Skin epidermis (tissue), 12 donors: ENCODE measurements at regions not wholly inside any gene's neighbourhood (a gene's known extent, or its start where the extent isn't known, plus 50 kb on each side); places are given as distances from the start of the nearest gene placed in this dataset.

ENCODE experiments used
- H3K27ac ChIP-seq, 21 experiments: fragments of 200-600 bp; sonication (generic) in 11 of 21; one replicate each; pipeline ENCODE4 v1.5.0; 2020; ENCODE audit warnings: mild to moderate bottlenecking in 3 of 21, inconsistent platforms in 2 of 21, moderate library complexity in 2 of 21
- H3K4me3 ChIP-seq, 7 experiments: fragments of 200-600 bp; sonication (generic) in 2 of 7; one replicate each; pipeline ENCODE4 v1.5.0; 2020; ENCODE audit warnings: inconsistent platforms in 2 of 7, mild to moderate bottlenecking in 2 of 7, moderate library complexity in 1 of 7

DNA sequence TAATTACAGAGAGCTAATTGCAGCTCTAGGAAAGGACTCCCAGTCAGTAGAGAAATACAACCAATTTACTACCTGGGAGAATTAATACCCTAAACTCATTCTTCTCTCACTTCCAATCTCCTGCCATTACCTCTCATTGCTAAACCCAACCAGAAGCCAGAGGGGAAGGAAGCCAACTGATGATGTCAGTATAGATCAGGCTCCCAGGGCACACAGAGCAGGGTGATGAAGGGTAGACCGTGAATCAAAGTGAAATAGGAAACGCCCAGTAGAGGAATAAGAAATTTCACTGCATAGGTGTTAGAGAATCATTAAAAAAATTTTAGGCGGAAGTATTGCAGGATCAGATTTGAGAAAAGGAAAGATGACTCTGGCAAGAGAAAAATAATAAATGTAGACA is 456.8 kb upstream of the NXPH2 start:
- Histone ChIP-seq H3K4me3 (no peak overlapping the region), H3K27ac (no peak overlapping the region)

GRCh38 chr2:139230881-139231280 is 450.7 kb upstream of the NXPH2 start:
- no peak overlapping the region for H3K4me3 ChIP-seq
- H3K27ac ChIP-seq, result no peak overlapping the region

DNA sequence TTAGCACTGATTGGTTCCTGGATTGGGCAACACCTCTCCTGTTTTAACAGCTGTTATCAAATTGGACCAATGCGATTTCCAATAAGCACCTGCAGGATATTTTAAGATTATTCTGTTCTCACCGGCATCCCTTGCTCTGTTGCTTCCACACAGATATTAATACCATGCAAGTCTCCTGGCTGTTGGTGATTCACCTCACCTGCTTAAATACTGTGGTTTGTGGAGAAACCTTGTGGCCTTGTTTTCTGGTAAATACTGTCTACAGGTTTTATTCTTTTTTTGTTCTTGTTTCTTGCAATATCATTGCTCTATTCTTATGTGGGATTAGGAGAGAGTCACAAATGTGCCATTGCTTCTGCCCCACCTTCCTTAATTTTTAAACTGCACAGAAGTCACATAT is 448.1 kb upstream of the NXPH2 start:
- Histone ChIP-seq H3K4me3 (no peak overlapping the region), H3K27ac (no peak overlapping the region)

- Histone ChIP-seq H3K4me3 (no peak overlapping the region), H3K27ac (no peak overlapping the region)
Measured at GRCh38 chr2:139225961-139226360, 445.8 kb upstream of the NXPH2 start.

DNA sequence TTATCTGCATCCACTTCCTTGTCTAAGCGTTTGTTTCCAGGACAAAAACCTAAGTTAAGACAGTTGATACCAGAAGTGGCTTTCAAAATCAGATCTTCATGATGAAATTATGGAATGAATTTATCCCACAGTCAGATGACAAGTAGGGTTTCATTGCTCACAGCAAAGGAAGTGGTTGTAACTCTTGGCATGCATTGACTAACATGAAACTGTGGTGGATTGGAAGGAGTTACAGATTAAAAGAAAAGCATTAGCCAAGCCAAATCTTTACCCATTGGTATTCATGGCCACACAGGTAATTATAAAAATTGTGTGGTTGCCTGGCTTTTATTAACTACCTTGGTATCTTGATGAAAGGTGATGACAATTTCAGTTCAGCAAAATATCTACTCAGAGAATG is 438.0 kb upstream of the NXPH2 start:
- Histone ChIP-seq H3K4me3 (no peak overlapping the region), H3K27ac (no peak overlapping the region)

DNA sequence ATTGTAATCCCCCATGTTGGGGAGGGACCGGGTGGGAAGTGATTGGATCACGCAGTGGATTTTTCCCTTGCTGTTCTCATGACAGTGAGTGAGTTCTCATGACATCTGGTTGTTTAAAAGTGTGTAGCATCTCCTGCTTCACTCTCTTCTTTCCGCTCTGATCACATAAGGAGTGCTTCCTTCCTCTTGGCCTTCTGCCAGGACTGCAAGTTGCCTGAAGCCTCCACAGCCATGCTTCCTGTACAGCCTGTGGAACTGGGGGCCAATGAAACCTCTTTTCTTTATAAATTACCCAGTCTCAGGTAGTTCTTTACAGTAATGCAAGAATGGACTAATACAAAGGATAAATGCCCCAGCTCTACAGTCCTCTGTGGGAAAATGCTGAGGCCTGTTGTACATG is 437.5 kb upstream of the NXPH2 start:
- no peak overlapping the region for H3K27ac ChIP-seq
- H3K4me3 ChIP-seq, result no peak overlapping the region

DNA sequence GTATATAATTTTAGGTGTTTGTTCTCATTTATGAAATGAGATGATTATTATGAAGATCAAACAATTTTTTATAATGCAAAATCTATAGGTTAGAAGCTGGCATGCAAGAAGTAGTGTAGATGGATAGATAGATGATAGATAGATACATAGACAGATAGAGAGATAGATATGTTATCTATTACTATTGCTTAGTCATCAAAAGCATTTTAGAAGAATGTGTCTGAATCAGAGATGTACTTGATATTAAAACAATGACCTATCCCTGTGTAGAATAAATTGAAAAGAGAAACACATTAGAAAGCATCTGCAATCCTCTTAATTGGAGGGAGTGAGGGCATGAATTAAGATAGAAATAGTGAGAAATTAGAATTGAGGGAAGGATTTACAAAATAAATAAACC is 436.2 kb upstream of the NXPH2 start:
- Histone ChIP-seq H3K27ac (no peak overlapping the region), H3K4me3 (no peak overlapping the region)

DNA sequence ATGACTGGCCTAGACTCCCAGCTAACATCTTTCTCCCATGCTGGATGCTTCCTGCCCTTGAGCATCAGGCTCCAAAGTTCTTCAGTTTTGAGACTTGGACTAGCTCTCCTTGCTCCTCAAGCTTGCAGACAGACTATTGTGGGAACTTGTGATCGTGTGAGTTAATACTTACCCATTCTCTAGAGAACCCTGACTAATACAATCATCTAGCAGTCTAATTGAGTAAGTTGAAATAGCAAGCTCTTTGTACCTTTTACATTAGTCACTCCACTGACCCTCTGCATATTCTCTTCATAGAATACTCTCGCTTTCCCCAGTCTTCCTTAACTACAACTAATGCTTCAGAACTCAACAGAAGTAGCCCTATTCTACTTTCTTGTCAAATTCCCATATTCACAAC is 434.6 kb upstream of the NXPH2 start:
- Histone ChIP-seq H3K4me3 (no peak overlapping the region), H3K27ac (no peak overlapping the region)

DNA sequence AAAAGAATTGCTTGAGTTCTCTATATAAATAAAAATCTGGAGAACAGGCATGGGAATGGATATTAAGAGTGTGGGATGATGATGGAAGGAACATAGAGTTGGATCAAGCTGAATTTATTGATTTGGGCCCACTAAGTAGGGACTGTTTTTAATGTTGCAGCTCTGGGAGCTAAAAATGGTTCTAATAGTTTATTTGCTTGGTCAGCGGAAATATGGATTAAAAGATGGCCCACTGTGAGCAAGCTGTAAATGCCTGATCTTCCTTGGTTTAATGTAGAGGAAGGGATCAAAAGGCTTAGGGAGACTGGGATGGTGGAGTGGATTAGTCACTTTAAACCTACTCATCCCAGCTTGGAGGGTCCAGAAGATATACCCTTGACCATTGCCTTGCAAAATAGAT is 429.4 kb upstream of the NXPH2 start:
- Histone ChIP-seq H3K4me3 (no peak overlapping the region), H3K27ac (no peak overlapping the region)

DNA sequence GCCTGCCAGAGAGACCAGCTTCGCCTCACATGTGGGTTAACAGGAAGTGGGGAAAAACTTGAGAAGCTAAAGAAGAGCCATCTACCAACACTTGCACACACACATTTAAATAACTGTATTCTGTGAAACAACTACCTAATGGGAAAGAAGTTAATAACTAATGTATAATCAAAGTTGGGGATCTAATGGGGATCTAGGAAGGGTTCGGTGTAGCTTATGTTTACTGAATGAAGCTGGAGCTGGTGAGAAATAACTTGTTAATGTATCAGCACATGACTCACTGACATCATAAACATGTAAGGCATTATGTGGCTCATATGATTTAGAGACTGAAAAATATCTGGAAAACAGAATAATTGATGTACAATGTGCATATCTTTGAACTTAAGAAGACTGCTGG is 421.3 kb upstream of the NXPH2 start:
- Histone ChIP-seq H3K27ac (no peak overlapping the region), H3K4me3 (no peak overlapping the region)

DNA sequence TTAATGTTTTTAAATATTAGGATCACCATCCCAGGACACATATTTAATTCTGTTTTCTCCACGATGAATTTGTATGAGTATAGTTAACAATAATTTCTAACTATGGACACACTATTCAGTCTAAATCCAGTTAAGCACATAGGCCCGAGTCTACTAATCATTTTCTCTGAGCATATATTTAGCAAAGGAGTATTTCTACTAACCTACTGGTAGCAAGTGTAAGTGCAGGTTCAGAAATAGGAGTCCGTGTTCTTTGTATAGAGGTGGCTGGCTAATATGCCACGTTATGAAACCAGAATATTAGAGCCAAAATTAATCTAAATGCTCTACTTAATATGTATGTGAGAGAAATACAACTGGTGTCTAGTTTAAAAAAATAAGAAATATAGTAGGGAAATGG is 416.6 kb upstream of the NXPH2 start:
- Histone ChIP-seq H3K4me3 (no peak overlapping the region), H3K27ac (no peak overlapping the region)

DNA sequence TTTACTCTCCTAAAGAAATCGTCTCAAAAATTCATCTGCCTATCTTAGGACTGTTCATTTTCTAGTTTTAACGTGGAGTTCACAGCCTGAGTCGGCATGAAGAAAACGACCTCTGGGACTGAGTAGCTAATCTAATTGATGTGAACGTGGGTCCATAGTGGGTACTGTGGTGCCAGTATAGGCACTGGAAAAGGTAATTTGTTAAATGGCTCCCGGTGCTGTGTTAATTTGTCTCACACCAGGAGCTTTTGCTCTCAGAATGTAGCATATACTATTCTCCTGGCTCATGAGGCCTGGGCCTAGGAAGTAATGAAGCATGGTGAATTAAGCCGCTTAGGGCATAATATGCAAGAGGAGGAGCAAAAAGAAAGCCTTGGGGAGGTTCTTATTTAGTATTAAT is 414.4 kb upstream of the NXPH2 start:
- no peak overlapping the region for H3K4me3 ChIP-seq

DNA sequence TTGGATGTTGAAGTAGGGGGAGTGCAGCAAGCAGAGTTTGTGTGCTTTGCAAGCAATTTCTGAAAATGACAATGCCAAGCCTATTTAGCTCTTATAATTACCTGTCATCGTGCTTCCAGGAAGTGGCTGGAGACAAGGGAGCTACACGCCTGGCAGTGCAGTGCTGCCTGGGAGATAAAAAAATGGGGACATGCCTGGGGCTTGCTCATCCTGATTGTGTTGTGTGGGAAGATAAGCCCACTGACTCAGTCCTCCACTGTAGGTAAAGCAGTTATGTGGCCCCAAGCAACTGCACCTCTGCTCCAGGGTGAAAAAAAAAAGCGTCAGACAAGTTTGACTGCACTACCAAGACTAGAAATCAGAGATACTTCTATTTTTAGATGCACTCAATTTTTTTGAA is 396.9 kb upstream of the NXPH2 start:
- H3K4me3 ChIP-seq, result no peak overlapping the region
- H3K27ac ChIP-seq, result no peak overlapping the region

More for the DNA sequence above, 414.4 kb upstream of the NXPH2 start:
- no peak overlapping the region for H3K27ac ChIP-seq

DNA sequence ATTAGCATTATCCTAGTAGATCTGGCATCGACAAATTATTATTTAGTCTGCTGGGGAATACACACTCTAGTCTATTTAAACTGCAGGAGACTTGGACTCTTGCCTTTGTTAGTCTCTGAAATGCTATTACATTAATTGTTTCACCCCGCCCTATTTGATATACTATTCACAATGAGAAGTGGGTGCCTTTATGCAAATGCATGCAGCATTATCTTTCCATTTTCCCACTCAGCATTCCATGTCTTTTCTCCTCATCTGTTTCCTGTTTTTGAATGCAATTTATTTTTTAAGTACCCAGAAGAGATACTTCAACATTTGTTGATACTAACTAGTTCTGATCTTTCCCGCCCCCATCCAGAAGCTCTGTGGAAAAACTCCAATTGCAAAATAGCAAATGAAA is 395.3 kb upstream of the NXPH2 start:
- no peak overlapping the region for H3K27ac ChIP-seq

GRCh38 chr2:139170406-139170805 is 390.2 kb upstream of the NXPH2 start:
- Histone ChIP-seq H3K4me3 (no peak overlapping the region), H3K27ac (no peak overlapping the region)

More for the DNA sequence above, 395.3 kb upstream of the NXPH2 start:
- no peak overlapping the region for H3K4me3 ChIP-seq

DNA sequence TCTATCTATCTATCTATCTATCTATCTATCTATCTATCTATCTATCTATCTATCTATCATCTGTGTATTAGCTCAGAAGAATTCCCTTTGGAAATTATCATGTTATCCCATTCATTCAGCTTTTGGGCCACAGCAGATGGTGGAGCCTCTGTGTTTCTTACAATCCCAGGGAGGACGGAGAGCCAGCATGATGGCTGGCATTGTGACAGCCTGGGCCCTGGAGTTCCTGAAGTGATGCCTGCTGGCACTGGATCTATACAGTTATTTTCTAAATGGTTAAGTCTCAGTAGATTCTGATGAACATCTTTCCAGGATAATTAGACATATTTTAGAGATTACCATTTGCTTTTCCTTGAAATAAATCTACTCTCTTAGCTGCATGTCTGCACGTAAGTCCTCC is 385.4 kb upstream of the NXPH2 start:
- Histone ChIP-seq H3K27ac (no peak overlapping the region), H3K4me3 (no peak overlapping the region)

GRCh38 chr2:139165041-139165440 is 384.9 kb upstream of the NXPH2 start:
- Histone ChIP-seq H3K27ac (no peak overlapping the region), H3K4me3 (no peak overlapping the region)

DNA sequence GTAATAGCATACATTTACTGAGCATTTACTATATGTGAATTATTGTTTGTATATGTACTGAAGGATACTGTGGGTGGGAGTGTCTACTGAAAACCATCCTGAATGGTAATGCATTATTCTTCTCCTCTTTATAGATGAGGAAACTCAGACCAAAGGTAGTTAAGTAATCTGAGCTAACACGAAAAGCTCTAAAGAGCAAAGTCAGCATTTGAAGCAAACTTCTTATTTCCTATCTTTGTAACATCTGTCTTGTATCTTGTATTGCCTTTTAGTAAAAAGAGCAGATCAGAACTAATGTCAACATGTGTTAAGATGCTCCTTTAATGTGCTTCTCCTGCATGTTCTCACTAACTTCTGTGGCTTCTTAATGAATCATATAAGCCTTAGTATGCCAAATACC is 382.8 kb upstream of the NXPH2 start:
- no peak overlapping the region for H3K27ac ChIP-seq
- H3K4me3 ChIP-seq, result no peak overlapping the region

GRCh38 chr2:139162456-139162855 is 382.3 kb upstream of the NXPH2 start:
- Histone ChIP-seq H3K27ac (no peak overlapping the region), H3K4me3 (no peak overlapping the region)

- H3K27ac ChIP-seq, result no peak overlapping the region
- no peak overlapping the region for H3K4me3 ChIP-seq
Measured at GRCh38 chr2:139160836-139161235, 380.6 kb upstream of the NXPH2 start.

- Histone ChIP-seq H3K27ac (no peak overlapping the region), H3K4me3 (no peak overlapping the region)
Measured at GRCh38 chr2:139159177-139159576, 379.0 kb upstream of the NXPH2 start.

- H3K4me3 ChIP-seq, result no peak overlapping the region
- no peak overlapping the region for H3K27ac ChIP-seq
Measured at GRCh38 chr2:139156730-139157129, 376.5 kb upstream of the NXPH2 start.

DNA sequence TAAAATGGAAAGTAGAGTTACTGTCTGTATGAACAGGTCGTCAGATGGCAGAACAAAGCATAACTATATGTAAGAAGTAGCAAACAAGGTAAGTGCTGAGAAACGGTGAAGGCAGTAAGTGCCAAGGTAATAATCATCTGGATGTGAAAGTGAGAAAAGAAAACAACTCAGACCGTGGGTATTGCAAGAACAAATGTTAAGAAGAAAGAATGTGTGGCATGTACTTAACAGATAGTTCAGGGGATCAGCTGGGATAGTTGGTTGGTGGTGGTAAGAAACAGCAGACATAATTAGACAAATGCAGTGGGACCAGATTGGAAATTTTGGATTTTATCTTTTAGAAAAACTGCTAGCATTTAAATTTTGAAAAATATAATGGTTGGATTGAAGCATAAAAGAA is 375.8 kb upstream of the NXPH2 start:
- no peak overlapping the region for H3K27ac ChIP-seq
- no peak overlapping the region for H3K4me3 ChIP-seq
